HG03439 (cell line): ENCODE measurements at regions not wholly inside any gene's neighbourhood (a gene's known extent, or its start where the extent isn't known, plus 50 kb on each side); places are given as distances from the start of the nearest gene placed in this dataset.
"Not testable (repeated sequence)": the region's sequence is repeated elsewhere in the genome, so short reads cannot be mapped to it uniquely, and the experiment has no call there.

ENCODE experiments used
- ATAC-seq: cut with Tn5 transposase; IDR thresholded peaks from one replicate; pipeline ENCODE4 v1.9.1; 2021; ENCODE audit warnings: mild to moderate bottlenecking, moderate library complexity; ENCODE audit not compliant: unreplicated experiment

DNA sequence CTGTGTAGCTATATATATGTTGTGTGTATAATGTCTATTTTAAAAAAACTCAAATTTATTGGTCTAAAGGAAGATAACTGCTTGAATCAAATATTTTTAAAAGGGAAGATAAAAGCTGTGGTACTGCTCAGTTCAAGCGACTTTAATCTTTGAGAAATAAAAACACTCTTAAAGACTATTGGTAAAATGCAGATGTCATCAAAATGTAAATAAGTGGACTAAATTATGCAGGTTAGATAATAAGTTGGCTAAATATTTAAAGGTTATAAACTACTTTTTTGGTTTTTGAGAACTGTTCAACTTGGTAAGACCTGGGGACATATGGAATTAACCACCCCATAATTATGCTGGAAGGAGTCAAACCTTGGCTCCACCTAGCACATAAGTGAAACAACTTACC lies 144.7 kb upstream of the ITM2A start:
- no peak for ATAC-seq

DNA sequence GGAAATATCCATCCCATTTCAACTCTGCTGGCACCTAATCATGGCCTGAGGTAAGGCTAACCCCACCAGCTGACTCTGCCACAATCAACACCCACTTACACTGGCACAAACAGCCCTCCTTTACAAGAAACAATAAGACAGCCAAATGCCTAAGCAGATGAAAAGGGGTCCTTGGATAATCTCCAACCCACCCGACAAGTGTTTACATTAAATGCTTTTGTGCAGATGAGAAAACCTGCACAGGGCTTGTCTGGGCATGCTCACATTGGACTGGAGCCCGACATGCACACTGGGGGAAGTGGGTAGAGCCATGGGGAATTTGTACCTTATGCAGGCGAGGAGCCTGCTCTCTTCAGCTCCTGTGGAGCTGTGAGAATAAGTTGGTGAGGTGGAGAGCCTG lies 138.9 kb upstream of the ITM2A start:
- no peak for ATAC-seq

GRCh38 chrX:79482686-79483085 lies 115.6 kb upstream of the ITM2A start:
- ATAC-seq = no peak

DNA sequence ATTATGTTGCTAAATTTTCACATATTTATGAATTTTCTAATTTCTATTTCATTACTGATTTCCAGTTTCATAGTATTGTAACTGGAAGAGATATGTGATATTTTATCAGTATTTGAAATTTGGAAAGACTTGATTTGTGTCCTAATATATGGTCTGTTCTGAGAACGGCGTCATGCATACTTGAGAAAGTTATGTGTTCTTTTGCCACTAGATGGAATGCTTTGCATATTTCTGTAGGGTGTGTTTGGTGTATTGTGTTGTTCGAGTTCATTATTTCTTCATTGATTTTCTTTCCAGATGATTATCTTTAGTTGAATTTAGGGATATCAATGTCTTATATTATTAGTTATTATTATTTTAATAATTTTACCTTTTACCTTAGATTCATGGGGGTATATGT lies 110.6 kb upstream of the ITM2A start:
- ATAC-seq = no peak

DNA sequence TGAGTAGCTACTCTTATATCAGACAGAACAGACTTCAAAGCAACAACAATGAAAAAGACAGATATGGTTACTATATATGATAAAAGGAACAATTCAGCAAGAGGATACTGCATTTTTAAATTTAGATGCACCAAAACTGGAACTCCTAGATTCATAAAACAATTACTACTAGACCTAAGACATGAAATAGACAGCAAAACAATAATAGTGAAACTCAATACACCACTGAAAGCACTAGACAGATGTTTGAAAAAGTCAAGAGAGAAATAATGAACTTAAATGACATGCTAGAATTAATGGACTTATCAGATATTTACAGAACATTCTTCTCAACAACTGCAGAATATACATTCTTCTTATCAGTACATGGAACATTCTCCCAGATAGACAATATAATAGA lies 99.5 kb upstream of the ITM2A start:
- no peak for ATAC-seq

- ATAC-seq = no peak
These were observed 95.3 kb upstream of the ITM2A start for GRCh38 chrX:79462458-79462857.

- ATAC-seq = not testable (repeated sequence)
These were observed 89.5 kb upstream of the ITM2A start for GRCh38 chrX:79456593-79456992.

DNA sequence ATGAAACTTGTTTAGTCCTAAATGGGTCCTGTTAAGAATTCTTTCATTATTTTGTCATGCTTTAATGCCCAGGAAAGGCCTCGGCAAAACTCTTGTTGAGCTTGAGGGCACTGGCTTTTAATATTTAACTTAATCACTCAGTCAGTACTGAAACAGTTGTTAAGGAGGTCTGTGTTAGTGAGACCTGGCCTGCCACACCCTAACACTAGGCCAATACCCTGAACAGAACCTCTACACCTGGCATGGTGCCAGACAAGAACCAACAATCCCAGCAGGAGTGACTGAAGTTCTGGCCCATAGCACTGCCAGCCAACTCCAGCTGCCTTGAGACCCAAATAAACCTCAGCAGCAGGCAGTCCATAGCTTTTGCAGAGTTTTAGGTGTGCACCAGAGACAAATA lies 85.7 kb upstream of the ITM2A start:
- ATAC-seq = no peak

DNA sequence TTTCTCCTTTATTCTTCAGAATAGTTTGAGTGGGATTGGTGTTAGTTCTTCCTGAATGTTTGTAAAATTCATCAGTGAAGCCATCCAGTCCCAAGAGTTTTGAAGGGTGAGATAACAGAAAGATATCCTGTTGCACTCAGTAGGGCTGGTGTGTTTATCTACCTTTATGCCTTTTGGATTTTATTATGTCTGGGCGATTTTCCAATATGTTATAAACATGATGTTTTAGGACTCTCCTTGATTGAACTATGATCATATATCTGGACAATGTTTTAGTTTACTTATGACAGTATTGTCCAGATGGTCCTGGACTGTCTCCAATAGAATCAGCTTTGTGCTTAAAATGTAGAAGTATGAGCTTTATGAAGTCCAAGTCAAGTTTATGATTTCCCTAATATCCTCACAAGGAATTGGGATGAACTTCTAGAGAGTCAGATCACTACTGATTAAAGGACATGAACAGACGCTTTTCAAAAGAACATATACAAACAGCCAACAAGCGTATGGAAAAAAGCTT lies 77.6 kb upstream of the ITM2A start:
- no peak for ATAC-seq

DNA sequence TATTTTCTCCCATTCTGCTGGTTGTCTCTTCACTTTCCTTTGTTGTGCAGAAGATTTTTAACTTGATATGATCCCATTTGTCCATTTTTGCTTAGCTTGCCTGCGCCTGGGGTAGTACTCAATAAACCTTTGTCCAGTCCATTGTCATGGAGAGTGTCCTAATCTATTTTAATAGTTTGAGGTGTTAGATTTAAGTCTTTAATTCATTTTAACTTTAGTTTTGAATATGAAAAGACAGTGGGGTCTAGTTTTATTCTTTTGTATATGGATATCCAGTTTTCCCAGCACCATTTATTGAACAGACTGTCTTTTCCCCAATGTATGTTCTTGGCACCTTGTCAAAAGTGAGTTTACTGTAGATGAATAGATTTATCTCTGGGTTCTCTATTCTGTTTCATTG lies 76.0 kb upstream of the ITM2A start:
- ATAC-seq = no peak

GRCh38 chrX:79440336-79440735 lies 73.2 kb upstream of the ITM2A start:
- ATAC-seq = no peak
